ENCODE measurements at regions not wholly inside any gene's neighbourhood (a gene's known extent, or its start where the extent isn't known, plus 50 kb on each side); places are given as distances from the start of the nearest gene placed in this dataset.

DNA sequence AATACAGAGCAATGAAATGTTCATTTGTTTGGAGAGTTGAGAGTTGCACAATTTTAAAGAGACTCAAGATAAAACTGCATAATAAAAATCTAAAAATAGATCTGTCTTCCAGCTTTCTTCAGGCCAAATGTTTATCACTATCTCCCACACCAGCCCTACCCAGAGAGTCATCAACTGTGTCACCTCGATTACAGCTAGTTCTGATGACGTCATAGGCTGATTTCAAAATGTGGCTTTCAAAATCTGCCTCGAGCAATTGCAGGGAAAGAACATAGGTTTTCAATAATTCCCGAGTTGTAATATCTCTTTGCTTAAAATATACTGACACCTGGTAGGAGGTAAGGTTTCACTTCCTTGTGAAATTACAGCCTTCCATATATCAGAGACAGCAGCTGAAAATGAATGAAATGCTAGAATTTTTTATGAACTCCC lies 677.6 kb upstream of the ID2 start:
- DNase-seq (peak in 1 of 3 donors; percentile 39), ATAC-seq (peak; percentile 88)
- Histone ChIP-seq H3K4me1 (ENCODE audit: low read depth) (peaks cover 4% of the 10 kb centered on the region), H3K36me3 (ENCODE audit: low read depth) (no peaks in the 10 kb centered on the region), H3K9me3 (no peaks in the 10 kb centered on the region), H3K4me3 (no peak overlapping the region)
- TF ChIP-seq, protein P1, sequence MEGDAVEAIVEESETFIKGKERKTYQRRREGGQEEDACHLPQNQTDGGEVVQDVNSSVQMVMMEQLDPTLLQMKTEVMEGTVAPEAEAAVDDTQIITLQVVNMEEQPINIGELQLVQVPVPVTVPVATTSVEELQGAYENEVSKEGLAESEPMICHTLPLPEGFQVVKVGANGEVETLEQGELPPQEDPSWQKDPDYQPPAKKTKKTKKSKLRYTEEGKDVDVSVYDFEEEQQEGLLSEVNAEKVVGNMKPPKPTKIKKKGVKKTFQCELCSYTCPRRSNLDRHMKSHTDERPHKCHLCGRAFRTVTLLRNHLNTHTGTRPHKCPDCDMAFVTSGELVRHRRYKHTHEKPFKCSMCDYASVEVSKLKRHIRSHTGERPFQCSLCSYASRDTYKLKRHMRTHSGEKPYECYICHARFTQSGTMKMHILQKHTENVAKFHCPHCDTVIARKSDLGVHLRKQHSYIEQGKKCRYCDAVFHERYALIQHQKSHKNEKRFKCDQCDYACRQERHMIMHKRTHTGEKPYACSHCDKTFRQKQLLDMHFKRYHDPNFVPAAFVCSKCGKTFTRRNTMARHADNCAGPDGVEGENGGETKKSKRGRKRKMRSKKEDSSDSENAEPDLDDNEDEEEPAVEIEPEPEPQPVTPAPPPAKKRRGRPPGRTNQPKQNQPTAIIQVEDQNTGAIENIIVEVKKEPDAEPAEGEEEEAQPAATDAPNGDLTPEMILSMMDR (IDR thresholded peaks at IDR 0.05), result no peak
- intact Hi-C loops (cut with DNase I, micrococcal nuclease), result no loop called here

DNA sequence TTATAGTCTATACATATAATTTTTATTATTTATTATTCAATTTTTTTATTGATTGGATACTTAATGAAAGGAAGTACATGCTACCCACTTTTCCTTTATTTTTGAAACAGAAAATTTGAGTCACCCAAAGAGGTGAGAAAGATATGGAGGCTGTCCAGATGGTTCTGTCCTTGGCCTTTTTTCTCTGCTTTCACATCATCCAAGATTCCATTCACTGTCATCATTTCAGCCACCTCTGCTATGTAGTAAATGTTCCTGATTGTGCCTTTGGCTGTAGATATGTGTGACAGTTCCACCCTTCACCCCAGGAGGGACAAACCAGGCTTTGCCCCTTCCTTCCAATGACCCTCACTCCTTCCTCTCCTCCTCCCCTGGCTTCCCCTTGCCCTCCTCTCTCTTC lies 675.7 kb upstream of the ID2 start:
- no peak for ATAC-seq
- DNase-seq, result no peak
- Histone ChIP-seq H3K4me1 (ENCODE audit: low read depth) (peaks cover 4% of the 10 kb centered on the region), H3K4me3 (no peak overlapping the region), H3K9me3 (no peaks in the 10 kb centered on the region), H3K36me3 (ENCODE audit: low read depth) (no peaks in the 10 kb centered on the region)
- intact Hi-C loops (cut with DNase I, micrococcal nuclease), result no loop called here
- TF ChIP-seq, protein P1 (IDR thresholded peaks at IDR 0.05), result no peak

DNA sequence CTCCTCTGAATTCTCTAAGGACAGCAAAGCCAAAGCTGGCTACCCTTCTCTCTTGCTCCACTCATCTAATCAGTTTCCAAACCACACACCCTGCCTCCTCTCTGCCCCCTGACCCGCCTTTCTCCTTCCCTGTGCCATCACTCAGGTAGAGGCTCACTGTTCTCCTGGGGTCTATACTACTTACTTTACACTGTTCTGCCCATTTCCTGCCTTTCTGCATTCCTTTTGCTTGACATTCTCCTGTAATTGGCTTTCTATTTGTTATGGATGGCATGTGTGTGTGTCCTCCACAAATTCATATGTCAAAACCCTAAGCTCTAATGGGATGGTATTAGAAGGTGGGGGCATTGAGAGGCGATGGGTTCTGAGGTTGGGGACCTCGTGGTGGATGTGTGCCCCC lies 675.2 kb upstream of the ID2 start:
- intact Hi-C loops (cut with DNase I, micrococcal nuclease), result no loop called here
- peaks cover 4% of the 10 kb centered on the region for H3K4me1 ChIP-seq (ENCODE audit: low read depth)

DNA sequence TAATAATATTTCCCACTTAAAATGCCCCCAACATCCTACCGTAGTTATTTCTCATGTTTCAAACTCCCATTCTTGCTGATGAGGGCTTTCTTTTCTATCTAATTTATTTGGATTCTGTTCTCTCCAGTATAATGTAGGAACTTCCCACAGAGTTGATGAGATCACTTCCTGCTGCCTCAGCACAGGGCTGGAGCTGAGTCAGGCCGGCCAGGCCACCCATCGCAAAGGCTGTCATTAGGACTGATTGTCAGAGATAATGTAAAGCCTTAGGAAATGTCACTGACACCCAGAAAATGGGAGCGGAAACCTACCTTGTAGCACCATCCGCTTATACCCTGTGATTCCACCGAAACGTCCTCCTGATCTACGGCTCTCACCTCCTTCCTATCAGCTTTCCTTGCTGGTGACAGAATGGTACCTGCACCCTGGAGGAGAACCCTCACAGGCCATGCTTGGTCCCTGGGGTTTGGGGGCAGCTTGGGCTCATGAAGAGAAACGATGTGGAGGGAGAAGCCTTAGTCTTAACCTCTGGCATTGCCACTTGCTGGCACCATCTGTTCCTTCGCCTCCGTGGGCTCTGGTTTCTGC lies 672.8 kb upstream of the ID2 start:
- Histone ChIP-seq H3K4me3 (no peak overlapping the region), H3K9me3 (no peaks in the 10 kb centered on the region), H3K36me3 (ENCODE audit: low read depth) (no peaks in the 10 kb centered on the region), H3K4me1 (ENCODE audit: low read depth) (no peaks in the 10 kb centered on the region)
- ATAC-seq (peak; percentile 25), DNase-seq (no peak)
- intact Hi-C loops (cut with DNase I, micrococcal nuclease), result no loop called here
- TF ChIP-seq, protein P1 (IDR thresholded peaks at IDR 0.05), result no peak

More for the DNA sequence above, 675.2 kb upstream of the ID2 start:
- H3K36me3 ChIP-seq (ENCODE audit: low read depth), result no peaks in the 10 kb centered on the region
- ATAC-seq (no peak), DNase-seq (no peak)
- no peaks in the 10 kb centered on the region for H3K9me3 ChIP-seq
- H3K4me3 ChIP-seq, result no peak overlapping the region
- TF ChIP-seq, protein P1 (IDR thresholded peaks at IDR 0.05), result no peak

DNA sequence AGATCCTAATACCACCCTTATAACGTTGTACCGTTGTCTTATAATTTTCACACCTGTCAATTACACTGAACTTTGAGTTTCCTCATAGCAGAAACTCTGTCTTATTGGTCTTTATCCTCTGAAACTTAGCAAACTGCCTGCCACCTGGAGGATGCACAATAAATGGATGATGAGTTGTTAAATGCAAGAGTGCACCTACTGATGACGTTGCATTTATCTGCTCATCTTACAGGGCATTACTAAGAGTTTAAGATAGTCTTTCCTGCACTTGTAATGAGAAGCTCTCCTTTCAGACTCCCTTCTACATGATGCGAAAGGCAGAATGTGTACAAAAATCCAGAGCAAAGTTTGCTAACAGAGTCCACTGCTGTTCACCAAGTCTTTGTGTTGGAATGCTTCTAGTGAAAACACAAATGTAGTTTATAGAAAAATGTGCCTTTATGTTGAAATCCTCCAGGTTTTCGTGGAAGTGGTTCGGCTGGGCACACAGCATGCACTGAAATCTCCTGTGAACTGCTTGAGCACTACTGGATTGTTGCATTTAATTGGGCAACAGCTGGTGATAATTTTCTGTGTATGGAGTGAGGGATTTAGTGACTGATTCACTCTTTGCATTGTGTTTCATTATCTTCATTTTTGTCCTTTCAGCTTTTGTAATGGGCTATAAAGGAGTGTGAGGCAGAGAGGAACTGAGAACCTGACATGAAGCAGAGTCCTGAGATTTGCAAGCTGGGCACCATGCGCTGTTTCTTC lies 665.8 kb upstream of the ID2 start:
- Histone ChIP-seq H3K9me3 (no peaks in the 10 kb centered on the region), H3K36me3 (ENCODE audit: low read depth) (no peaks in the 10 kb centered on the region), H3K4me3 (no peak overlapping the region), H3K4me1 (ENCODE audit: low read depth) (no peaks in the 10 kb centered on the region)
- DNase-seq, result no peak
- no peak for ATAC-seq
- intact Hi-C loops (cut with DNase I, micrococcal nuclease), result no loop called here
- TF ChIP-seq, protein P1 (IDR thresholded peaks at IDR 0.05), result no peak

All from mucosa of descending colon (tissue), 3 donors.